ENCODE measurements at regions not wholly inside any gene's neighbourhood (a gene's known extent, or its start where the extent isn't known, plus 50 kb on each side); places are given as distances from the start of the nearest gene placed in this dataset.

GRCh38 chr2:237194081-237194480 is 108.4 kb downstream of the COPS8 start:
- H3K27me3 ChIP-seq (ENCODE audit: control insufficient read depth in 2 of 2, insufficient read depth in 2 of 2, low read length in 2 of 2): no peaks in the 10 kb centered on the region
- no peaks in the 10 kb centered on the region for H3K9me3 ChIP-seq (replicated peaks; ENCODE audit: control insufficient read depth, insufficient read depth, low read length)
- H3K36me3 ChIP-seq (ENCODE audit: control insufficient read depth in 2 of 2, extremely low read depth in 1 of 2, insufficient read depth in 2 of 2, low read length in 2 of 2): no peaks in the 10 kb centered on the region
- H3K79me2 ChIP-seq (ENCODE audit: control insufficient read depth, insufficient read depth, low read length): no peaks in the 10 kb centered on the region
- no peak overlapping the region for H3K9ac ChIP-seq (replicated peaks; ENCODE audit: extremely low read depth, insufficient read depth, low read length)
- no peak overlapping the region for H2AFZ ChIP-seq (ENCODE audit: low read depth, low read length)
- no peak for TF ChIP-seq EZH2 (IDR thresholded peaks at IDR 0.05; ENCODE audit: borderline replicate concordance, low read depth, low read length, severe bottlenecking)
- TF ChIP-seq GATA2 (IDR thresholded peaks at IDR 0.05; ENCODE audit: insufficient read depth, insufficient read length, low read depth, low read length): no peak
- TF ChIP-seq FOS (IDR thresholded peaks at IDR 0.05; ENCODE audit: borderline replicate concordance, insufficient read depth, low read length): no peak
- no peak for TF ChIP-seq POLR2AphosphoS5 (IDR thresholded peaks at IDR 0.05; ENCODE audit: insufficient read depth, low read depth, low read length)
- no peak for TF ChIP-seq JUN (IDR thresholded peaks at IDR 0.05; ENCODE audit: borderline replicate concordance, insufficient read depth, insufficient read length, low read depth)
- no peak for TF ChIP-seq POLR2A (IDR thresholded peaks at IDR 0.05; ENCODE audit: low read depth, low read length)
- no peak for TF ChIP-seq MYC (IDR thresholded peaks at IDR 0.05; ENCODE audit: low read depth, low read length)
- TF ChIP-seq CTCF (IDR thresholded peaks at IDR 0.05; ENCODE audit: extremely low read depth in 1 of 2, insufficient read depth in 1 of 2, low read depth in 1 of 2, low read length in 2 of 2): no peak
- no peak for TF ChIP-seq MAX (IDR thresholded peaks at IDR 0.05; ENCODE audit: insufficient read depth, insufficient read length)
- DNase-seq (ENCODE audit: low read depth, low spot score) (no peak), FAIRE-seq (no peak)
- H3K4me3 ChIP-seq (replicated peaks in 1 of 3; ENCODE audit: insufficient read depth in 1 of 3, low read depth in 1 of 3, low read length in 3 of 3): no peak overlapping the region
- intact Hi-C loops (cut with micrococcal nuclease): no loop called here
- ChIA-PET POLR2A (no interaction called here), CTCF (interaction anchor here (2.0 kb wide), 2 partner anchors 8 to 29 kb away, joined by 7 to 8 read pairs; no protein-coding TSS in a partner anchor)
- no peak overlapping the region for H3K4me2 ChIP-seq (ENCODE audit: insufficient read depth, low read length)
- no peaks in the 10 kb centered on the region for H4K20me1 ChIP-seq (replicated peaks; ENCODE audit: control insufficient read depth, extremely low read depth, insufficient read depth, low read length)
- H3K27ac ChIP-seq (ENCODE audit: insufficient read depth, low read depth, low read length): no peak overlapping the region
- dilution Hi-C loops (cut with MboI; ENCODE audit: extremely low pct_ligation_motif_present, low sequenced_read_pairs): no loop called here
- H3K9me1 ChIP-seq (replicated peaks; ENCODE audit: control insufficient read depth, extremely low read depth, insufficient read depth, low read length): no peaks in the 10 kb centered on the region
- no peaks in the 10 kb centered on the region for H3K4me1 ChIP-seq (ENCODE audit: control insufficient read depth, extremely low read depth, insufficient read depth, low read length)
- no TSS peak for BruUV-seq (replicated peaks)
